Brain microvascular endothelial cell (primary cell): ENCODE measurements at regions not wholly inside any gene's neighbourhood (a gene's known extent, or its start where the extent isn't known, plus 50 kb on each side); places are given as distances from the start of the nearest gene placed in this dataset.

ENCODE experiments used
- DNase-seq: peaks from one replicate; pipeline ENCODE4 v3.0.0-alpha.2; 2020
- H3K27ac ChIP-seq: fragments of 250-450 bp; sonication (Bioruptor Pico); 2 replicates; pipeline ENCODE4 v1.5.1; 2020; ENCODE audit warnings: mild to moderate bottlenecking, moderate library complexity
- H3K27me3 ChIP-seq: fragments of 250-450 bp; sonication (Bioruptor Pico); replicated peaks from 2 replicates; pipeline ENCODE4 v1.5.1; 2020; ENCODE audit warnings: mild to moderate bottlenecking
- H3K36me3 ChIP-seq: fragments of 250-450 bp; sonication (Bioruptor Pico); replicated peaks from 2 replicates; pipeline ENCODE4 v1.5.1; 2020; ENCODE audit warnings: mild to moderate bottlenecking
- H3K4me3 ChIP-seq: 2 replicates; pipeline ENCODE4 v1.5.1; 2011; ENCODE audit warnings: low read depth, mild to moderate bottlenecking, control low read depth, low read length, moderate library complexity
- CTCF ChIP-seq: IDR thresholded peaks from 2 replicates; pipeline ENCODE4 v1.5.1; 2011; ENCODE audit warnings: low read depth, mild to moderate bottlenecking, moderate library complexity, low read length, control low read depth, inconsistent platforms; ENCODE audit errors: missing control alignments
- in situ Hi-C: cut with HindIII; loops from 2 replicates; pipeline ENCODE4 v1.10.0; 2017; ENCODE audit warnings: low sequenced_read_pairs, low pct_ligation_motif_present

GRCh38 chr2:121872651-121873050, 117.2 kb downstream of the TSN start:
- Histone ChIP-seq H3K4me3 (no peak overlapping the region), H3K36me3 (no peaks in the 10 kb centered on the region), H3K27me3 (no peaks in the 10 kb centered on the region), H3K27ac (no peak overlapping the region)
- TF ChIP-seq CTCF: no peak
- DNase-seq: no peak
- in situ Hi-C loops: no loop called here

DNA sequence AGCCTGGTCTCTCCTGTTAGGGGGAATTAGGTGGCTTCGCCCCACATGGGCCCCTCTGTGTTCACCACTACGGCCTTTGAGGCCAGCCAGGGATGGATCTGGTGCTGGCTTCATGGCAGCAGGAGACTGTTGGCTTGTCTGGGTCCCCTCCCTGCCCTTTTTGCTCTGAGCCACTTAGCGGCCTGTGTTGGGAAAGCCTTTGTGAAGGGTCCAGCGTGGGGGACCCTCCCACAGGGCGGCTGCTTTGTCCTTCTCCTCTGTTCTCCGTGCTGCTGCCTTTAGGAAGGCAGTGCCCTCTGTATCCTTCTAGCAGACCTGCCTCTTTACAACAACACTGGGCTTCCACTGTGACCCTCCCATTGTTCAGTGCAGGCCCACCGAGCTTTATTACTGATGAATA, 118.4 kb downstream of the TSN start:
- H3K27me3 ChIP-seq: no peaks in the 10 kb centered on the region
- in situ Hi-C loops: no loop called here
- DNase-seq: no peak
- no peak for TF ChIP-seq CTCF
- no peak overlapping the region for H3K27ac ChIP-seq
- H3K36me3 ChIP-seq: no peaks in the 10 kb centered on the region
- H3K4me3 ChIP-seq: no peak overlapping the region

- Histone ChIP-seq H3K27ac (no peak overlapping the region), H3K36me3 (no peaks in the 10 kb centered on the region)
- in situ Hi-C loops: no loop called here
These were observed 120.2 kb downstream of the TSN start for GRCh38 chr2:121875585-121876185.

GRCh38 chr2:121877366-121877765, 121.9 kb downstream of the TSN start:
- Histone ChIP-seq H3K4me3 (no peak overlapping the region), H3K27me3 (no peaks in the 10 kb centered on the region), H3K36me3 (no peaks in the 10 kb centered on the region), H3K27ac (no peak overlapping the region)
- no peak for TF ChIP-seq CTCF
- DNase-seq: no peak
- in situ Hi-C loops: no loop called here

More at GRCh38 chr2:121875585-121876185, 120.2 kb downstream of the TSN start:
- H3K4me3 ChIP-seq: no peak overlapping the region
- no peak for DNase-seq
- H3K27me3 ChIP-seq: no peaks in the 10 kb centered on the region
- no peak for TF ChIP-seq CTCF

- in situ Hi-C loops: no loop called here
- Histone ChIP-seq H3K4me3 (no peak overlapping the region), H3K27me3 (no peaks in the 10 kb centered on the region), H3K27ac (no peak overlapping the region), H3K36me3 (no peaks in the 10 kb centered on the region)
- DNase-seq: no peak
- no peak for TF ChIP-seq CTCF
These were observed 124.8 kb downstream of the TSN start for GRCh38 chr2:121880283-121880682.

GRCh38 chr2:121881038-121881437, 125.6 kb downstream of the TSN start:
- no peak for TF ChIP-seq CTCF
- DNase-seq: no peak
- no peaks in the 10 kb centered on the region for H3K27me3 ChIP-seq

More at GRCh38 chr2:121881038-121881437, 125.6 kb downstream of the TSN start:
- Histone ChIP-seq H3K27ac (no peak overlapping the region), H3K36me3 (no peaks in the 10 kb centered on the region), H3K4me3 (no peak overlapping the region)
- in situ Hi-C loops: no loop called here
